SK-N-SH (cell line): ENCODE measurements at regions not wholly inside any gene's neighbourhood (a gene's known extent, or its start where the extent isn't known, plus 50 kb on each side); places are given as distances from the start of the nearest gene placed in this dataset.

ENCODE experiments used
- CTCF ChIA-PET: fragments of 300-600, 350-600 bp; formaldehyde crosslinking; extraction: SDS; loops from one replicate; lab custom pipeline; 2021; lab: Yijun Ruan, JAX
- POLR2A ChIA-PET: fragments of 350-600 bp; sonication (Branson Sonifier 250); formaldehyde crosslinking; extraction: SDS; loops from one replicate; lab custom pipeline; 2020; ENCODE audit warnings: antibody characterized with exemption, inconsistent platforms; lab: Yijun Ruan, JAX
- DNase-seq: peaks from one replicate; pipeline ENCODE4 v3.0.0; 2012
- H2AFZ ChIP-seq: fragments of 200-600 bp; sonication (generic); 2 replicates; pipeline ENCODE4 v1.8.1; 2016; ENCODE audit warnings: antibody characterized with exemption, mild to moderate bottlenecking, low read depth
- H3F3A ChIP-seq: fragments of 200-600 bp; sonication (generic); replicated peaks from 2 replicates; pipeline ENCODE3; 2016; ENCODE audit warnings: antibody characterized with exemption, mild to moderate bottlenecking; ENCODE audit not compliant: insufficient read depth
- H3K27ac ChIP-seq, 2 experiments: fragments of 200-500 bp in 1 of 2; fragments of 200-600 bp in 1 of 2; sonication (Bioruptor generic) in 1 of 2; sonication (generic), shearing (Covaris generic) in 1 of 2; 2 replicates each; pipeline versions ENCODE4 v1.5.1 to v1.6.1; 2014 to 2016; ENCODE audit warnings: low read depth in 2 of 2, inconsistent platforms in 1 of 2, low read length in 1 of 2, mild to moderate bottlenecking in 1 of 2, mixed read lengths in 1 of 2
- H3K27me3 ChIP-seq: fragments of 200-600 bp; sonication (generic), shearing (Covaris generic); 2 replicates; pipeline ENCODE4 v1.6.1; 2016; ENCODE audit warnings: mixed run types; ENCODE audit not compliant: insufficient read depth
- H3K36me3 ChIP-seq, 2 experiments: fragments of 200-500 bp in 1 of 2; fragments of 200-600 bp in 1 of 2; sonication (Bioruptor generic) in 1 of 2; sonication (generic) in 1 of 2; replicated peaks in 1 of 2; 2 replicates each; pipeline versions ENCODE3 to v1.5.1; 2014 to 2016; ENCODE audit warnings: low read length in 1 of 2, mild to moderate bottlenecking in 1 of 2; ENCODE audit not compliant: insufficient read depth in 2 of 2, control insufficient read depth in 1 of 2
- H3K4me1 ChIP-seq, 2 experiments: fragments of 200-500 bp in 1 of 2; fragments of 200-600 bp in 1 of 2; sonication (Bioruptor generic) in 1 of 2; sonication (generic), shearing (Covaris generic) in 1 of 2; 2 replicates each; pipeline versions ENCODE4 v1.5.1 to v1.6.1; 2014 to 2016; ENCODE audit warnings: low read depth in 1 of 2, low read length in 1 of 2, mixed run types in 1 of 2; ENCODE audit not compliant: insufficient read depth in 2 of 2, control insufficient read depth in 1 of 2
- H3K4me2 ChIP-seq: fragments of 200-600 bp; sonication (generic), shearing (Covaris generic); 2 replicates; pipeline ENCODE4 v1.6.1; 2017; ENCODE audit warnings: mixed run types
- H3K4me3 ChIP-seq, 2 experiments: fragments of 200-500 bp in 1 of 2; fragments of 200-600 bp in 1 of 2; sonication (Bioruptor generic) in 1 of 2; sonication (generic), shearing (Covaris generic) in 1 of 2; 2 replicates each; pipeline versions ENCODE4 v1.5.1 to v1.8.1; 2014 to 2016; ENCODE audit warnings: low read depth in 2 of 2, inconsistent platforms in 1 of 2, low read length in 1 of 2, mild to moderate bottlenecking in 1 of 2, mixed read lengths in 1 of 2, moderate library complexity in 1 of 2
- H3K79me2 ChIP-seq: fragments of 200-600 bp; sonication (generic); 2 replicates; pipeline ENCODE4 v1.8.1; 2017; ENCODE audit warnings: mild to moderate bottlenecking; ENCODE audit not compliant: insufficient read depth
- H3K9ac ChIP-seq: fragments of 200-600 bp; sonication (generic); 2 replicates; pipeline ENCODE4 v1.6.1; 2017; ENCODE audit warnings: mixed run types
- H3K9me2 ChIP-seq: fragments of 200-600 bp; sonication (generic); 2 replicates; pipeline ENCODE4 v1.6.1; 2017; ENCODE audit warnings: mixed run types
- H3K9me3 ChIP-seq: fragments of 200-600 bp; sonication (generic); 2 replicates; pipeline ENCODE4 v1.6.1; 2017; ENCODE audit warnings: mixed run types, mild to moderate bottlenecking, moderate library complexity
- H4K20me1 ChIP-seq: fragments of 200-600 bp; sonication (generic); 2 replicates; pipeline ENCODE4 v1.6.1; 2017; ENCODE audit warnings: mild to moderate bottlenecking, mixed run types; ENCODE audit not compliant: insufficient read depth
- CTCF ChIP-seq: fragments of 200-600 bp; sonication (generic); IDR thresholded peaks from 2 replicates; pipeline ENCODE4 v1.6.1; 2017; ENCODE audit warnings: antibody characterized with exemption, mild to moderate bottlenecking, moderate library complexity
- FOSL2 ChIP-seq: IDR thresholded peaks from 2 replicates; pipeline ENCODE4 v1.4.0; 2012; ENCODE audit warnings: low read depth, mild to moderate bottlenecking, moderate library complexity, borderline replicate concordance
- FOXJ3 ChIP-seq: sonication (generic); formaldehyde crosslinking; IDR thresholded peaks from 2 replicates; pipeline ENCODE4 v1.5.1; 2020; ENCODE audit warnings: mild to moderate bottlenecking, missing genetic modification reagents
- FOXM1 ChIP-seq: IDR thresholded peaks from 2 replicates; pipeline ENCODE4 v1.4.0; 2012; ENCODE audit warnings: low read depth, mild to moderate bottlenecking
- GATA2 ChIP-seq: sonication (generic); formaldehyde crosslinking; IDR thresholded peaks from 2 replicates; pipeline ENCODE4 v1.5.0; 2020; ENCODE audit warnings: mild to moderate bottlenecking, missing genetic modification reagents
- RAD21 ChIP-seq: IDR thresholded peaks from 2 replicates; pipeline ENCODE4 v1.6.1; 2012; ENCODE audit warnings: mild to moderate bottlenecking, low read length
- REST ChIP-seq: IDR thresholded peaks from 2 replicates; pipeline ENCODE4 v1.6.1; 2012; ENCODE audit warnings: mild to moderate bottlenecking, low read depth, low read length, moderate library complexity
- RXRA ChIP-seq: IDR thresholded peaks from 2 replicates; pipeline ENCODE4 v1.4.0; 2012; ENCODE audit warnings: low read depth, mild to moderate bottlenecking, borderline replicate concordance
- SMC3 ChIP-seq: IDR thresholded peaks from 2 replicates; pipeline ENCODE4 v1.6.1; 2012; ENCODE audit warnings: low read depth, low read length, improper control_type of control experiment
- TEAD4 ChIP-seq: IDR thresholded peaks from 2 replicates; pipeline ENCODE4 v1.4.0; 2012; ENCODE audit warnings: mild to moderate bottlenecking, borderline replicate concordance; ENCODE audit not compliant: insufficient read depth
- ZBTB33 ChIP-seq: IDR thresholded peaks from 2 replicates; pipeline ENCODE4 v1.4.0; 2012; ENCODE audit warnings: low read depth, borderline replicate concordance
- WGBS: methylation state at CpG from one replicate; pipeline ENCODE4 v1.1.6; 2017; ENCODE audit warnings: low lambda C conversion rate; 5-methylcytosine and 5-hydroxymethylcytosine counted together

GRCh38 chr11:112722876-112723275, 238.3 kb upstream of the NCAM1 start:
- no peak overlapping the region for H2AFZ ChIP-seq
- no peaks in the 10 kb centered on the region for H3K27me3 ChIP-seq
- DNase-seq: no peak
- no peaks in the 10 kb centered on the region for H3F3A ChIP-seq
- H3K36me3 ChIP-seq: no peaks in the 10 kb centered on the region
- H3K9ac ChIP-seq: no peak overlapping the region
- H3K9me2 ChIP-seq: no peaks in the 10 kb centered on the region
- H3K79me2 ChIP-seq: no peaks in the 10 kb centered on the region
- no peak for TF ChIP-seq RAD21
- TF ChIP-seq RXRA: no peak
- TF ChIP-seq FOSL2: no peak
- no peak for TF ChIP-seq CTCF
- TF ChIP-seq GATA2 (CRISPR knock-in tag): no peak
- TF ChIP-seq REST: no peak
- TF ChIP-seq FOXJ3 (CRISPR knock-in tag): no peak
- no peak for TF ChIP-seq ZBTB33
- TF ChIP-seq TEAD4: no peak
- no peak for TF ChIP-seq FOXM1
- no peak for TF ChIP-seq SMC3
- TF ChIP-seq, all 33 proteins: peak for 0
- POLR2A ChIA-PET: no interaction called here
- H3K27ac ChIP-seq: no peak overlapping the region
- CTCF ChIA-PET: interaction anchor here (0.9 to 1.6 kb wide), 2 partner anchors 10 to 72 kb away, joined by 3 to 4 read pairs; no protein-coding TSS in a partner anchor
- H3K9me3 ChIP-seq: no peaks in the 10 kb centered on the region
- 58% methylated on average over 4 of the region's 4 CpGs for WGBS
- H3K4me3 ChIP-seq: no peak overlapping the region
- no peaks in the 10 kb centered on the region for H4K20me1 ChIP-seq
- H3K4me2 ChIP-seq: no peak overlapping the region
- peaks cover 0 to 15% of the 10 kb centered on the region in 2 experiments; a peak in 1 of 4 replicates for H3K4me1 ChIP-seq
